Adrenal gland (tissue), 9 donors: ENCODE measurements at regions not wholly inside any gene's neighbourhood (a gene's known extent, or its start where the extent isn't known, plus 50 kb on each side); places are given as distances from the start of the nearest gene placed in this dataset.

Experiments
- DNase-seq, 7 donors: peaks; one replicate each; pipeline ENCODE4 v3.0.0-alpha.2; 2019 to 2020
- H3K27ac ChIP-seq, 5 donors: fragments of 200-600 bp; sonication (generic) in 4 of 5; 1 replicate in 3 of 5; 2 replicates in 2 of 5; pipeline versions ENCODE4 v1.5.1 to v1.8.0; 2016 to 2020; ENCODE audit warnings: mild to moderate bottlenecking in 1 of 5
- H3K27me3 ChIP-seq: fragments of 200-600 bp; 2 replicates; pipeline ENCODE4 v1.8.0; 2021
- H3K36me3 ChIP-seq, 2 donors: fragments of 200-600 bp; replicated peaks in 1 of 2; 1 replicate in 1 of 2; 2 replicates in 1 of 2; pipeline versions ENCODE4 v1.5.1 to v1.8.0; 2018 to 2022
- H3K4me1 ChIP-seq, 2 donors: fragments of 200-600 bp; replicated peaks in 1 of 2; 1 replicate in 1 of 2; 2 replicates in 1 of 2; pipeline versions ENCODE4 v1.5.1 to v1.8.0; 2018 to 2021
- H3K4me3 ChIP-seq, 4 donors: fragments of 200-600 bp; sonication (generic) in 3 of 4; one replicate each; pipeline ENCODE4 v1.5.1; 2016 to 2018
- H3K9me3 ChIP-seq, 3 donors: fragments of 200-600 bp; sonication (generic) in 1 of 3; replicated peaks in 1 of 3; 1 replicate in 2 of 3; 2 replicates in 1 of 3; pipeline versions ENCODE4 v1.5.1 to v1.8.0; 2016 to 2021
- CTCF ChIP-seq, 6 experiments: fragments of 450-650 bp in 4 of 6; fragments of 200-600 bp in 2 of 6; sonication (generic) in 1 of 6; IDR thresholded peaks; 1 replicate in 5 of 6; 2 replicates in 1 of 6; pipeline versions ENCODE4 v1.5.1 to v1.8.0; 2016 to 2021; ENCODE audit warnings: antibody characterized with exemption in 6 of 6, mild to moderate bottlenecking in 2 of 6, moderate library complexity in 1 of 6
- POLR2A ChIP-seq, 2 donors: fragments of 450-650 bp; IDR thresholded peaks; one replicate each; pipeline ENCODE4 v1.6.1; 2017; ENCODE audit warnings: antibody characterized with exemption in 2 of 2, mild to moderate bottlenecking in 2 of 2, moderate library complexity in 1 of 2
- WGBS, 4 donors: extraction: QIAGEN DNeasy Blood & Tissue Kit in 2 of 4; methylation state at CpG; one replicate each; pipeline versions ENCODE4 v1.1.5 to v1.1.7; 2013 to 2017; 5-methylcytosine and 5-hydroxymethylcytosine counted together
- intact Hi-C, 2 donors: fragments of 100-400 bp; cut with DNase I; formaldehyde crosslinking; loops; one replicate each; pipeline versions ENCODE4 v1.14.1 to v1.15.0; 2022 to 2023
- donor health status: healthy with polysubstance abuse.
- donor health status: Bipolar disorder and iron deficiency.
- donor health status: DM: yes; HTN: yes; CAD: no.
- donor health status: DM: no; HTN: no; CAD: no.
- donor health status: DM: no; HTN: no; CAD: no.

DNA sequence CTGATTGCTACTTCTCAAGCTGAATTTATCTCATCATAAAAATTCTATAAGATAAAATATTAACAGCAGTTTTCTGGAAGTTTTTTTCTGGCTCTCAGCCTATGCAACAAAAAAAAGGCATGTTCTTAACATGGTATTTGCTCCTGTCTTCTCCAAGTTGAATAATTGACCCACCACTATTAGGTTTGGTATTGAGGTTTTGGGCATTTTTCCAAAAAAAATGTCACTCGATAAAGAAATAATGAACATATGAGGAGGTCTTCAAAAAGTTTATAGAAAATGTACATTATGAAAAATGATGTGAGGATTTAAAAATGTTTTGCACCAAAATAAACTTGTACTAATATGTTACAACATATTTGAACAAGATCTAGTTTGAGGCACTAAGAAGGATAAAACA, 808.6 kb upstream of the RAG2 start:
- H3K27me3 ChIP-seq, result no peaks in the 10 kb centered on the region
- WGBS, 4 donors, result 54 to 69% (median 64%) methylated on average over 1 of the region's 1 CpG
- no peaks in the 10 kb centered on the region for H3K4me1 ChIP-seq
- H3K36me3 ChIP-seq, result no peaks in the 10 kb centered on the region
- no peak overlapping the region for H3K4me3 ChIP-seq
- DNase-seq, result no peak
- H3K27ac ChIP-seq, result no peak overlapping the region
- TF ChIP-seq POLR2A (IDR thresholded peaks at IDR 0.05) (no peak), CTCF (IDR thresholded peaks at IDR 0.05) (no peak)
- intact Hi-C loops, result no loop called here
- H3K9me3 ChIP-seq, result no peaks in the 10 kb centered on the region

DNA sequence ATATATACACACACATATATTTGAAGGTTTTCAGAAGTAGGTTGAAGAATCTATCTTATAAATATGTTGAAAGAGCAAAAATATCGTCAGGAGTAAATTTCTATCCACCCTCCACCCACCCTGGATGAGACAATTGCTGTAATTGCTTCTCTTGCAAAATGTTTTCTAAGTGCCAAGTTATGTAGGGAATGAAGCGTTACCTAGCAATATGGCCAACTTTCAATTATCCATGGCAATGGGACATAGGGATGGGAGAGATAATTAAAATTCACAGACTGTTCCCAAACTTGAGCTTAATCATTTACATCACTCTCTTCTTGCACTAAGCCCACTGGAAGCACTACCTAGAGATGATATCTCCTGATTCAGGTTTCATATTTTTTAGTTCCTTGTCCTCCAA, 806.2 kb upstream of the RAG2 start:
- Histone ChIP-seq H3K4me3 (no peak overlapping the region), H3K36me3 (no peaks in the 10 kb centered on the region), H3K27ac (no peak overlapping the region), H3K4me1 (no peaks in the 10 kb centered on the region), H3K27me3 (no peaks in the 10 kb centered on the region), H3K9me3 (no peaks in the 10 kb centered on the region)
- 70 to 84% (median 79%) methylated on average over 2 of the region's 2 CpGs for WGBS, 4 donors
- TF ChIP-seq CTCF (IDR thresholded peaks at IDR 0.05) (no peak), POLR2A (IDR thresholded peaks at IDR 0.05) (no peak)
- no peak for DNase-seq
- intact Hi-C loops, result no loop called here

- TF ChIP-seq CTCF (IDR thresholded peaks at IDR 0.05) (no peak), POLR2A (IDR thresholded peaks at IDR 0.05) (no peak)
- Histone ChIP-seq H3K4me1 (no peaks in the 10 kb centered on the region), H3K36me3 (no peaks in the 10 kb centered on the region), H3K27me3 (no peaks in the 10 kb centered on the region), H3K27ac (no peak overlapping the region), H3K9me3 (no peaks in the 10 kb centered on the region), H3K4me3 (no peak overlapping the region)
- DNase-seq, result no peak
- intact Hi-C loops, result no loop called here
- WGBS, 4 donors, result 50 to 79% (median 58%) methylated on average over 1 of the region's 1 CpG
These were observed 804.6 kb upstream of the RAG2 start for GRCh38 chr11:37402663-37403062.

- Histone ChIP-seq H3K4me3 (no peak overlapping the region), H3K4me1 (no peaks in the 10 kb centered on the region), H3K36me3 (no peaks in the 10 kb centered on the region), H3K27me3 (no peaks in the 10 kb centered on the region), H3K27ac (no peak overlapping the region), H3K9me3 (peaks cover 0 to 5% (median 0%) of the 10 kb centered on the region in 3 donors)
- intact Hi-C loops, result no loop called here
- DNase-seq, result no peak
- TF ChIP-seq CTCF (IDR thresholded peaks at IDR 0.05) (no peak), POLR2A (IDR thresholded peaks at IDR 0.05) (no peak)
- 39 to 51% (median 45%) methylated on average over 1 of the region's 1 CpG for whole genome bisulfite sequencing, 4 donors
These were observed 796.3 kb upstream of the RAG2 start for GRCh38 chr11:37394236-37394870.
